NAMALWA (cell line): ENCODE measurements at regions not wholly inside any gene's neighbourhood (a gene's known extent, or its start where the extent isn't known, plus 50 kb on each side); places are given as distances from the start of the nearest gene placed in this dataset.
"Not testable (repeated sequence)": the region's sequence is repeated elsewhere in the genome, so short reads cannot be mapped to it uniquely, and the experiment has no call there.

Experiments used
- DNase-seq: peaks from one replicate; pipeline ENCODE4 v3.0.0-alpha.2; 2015; ENCODE audit warnings: low spot score

- no peak for DNase-seq
Observed at GRCh38 chr16:48997946-48998345, 283.7 kb downstream of the CBLN1 start.

GRCh38 chr16:48997081-48997615, 284.5 kb downstream of the CBLN1 start:
- DNase-seq = no peak

DNA sequence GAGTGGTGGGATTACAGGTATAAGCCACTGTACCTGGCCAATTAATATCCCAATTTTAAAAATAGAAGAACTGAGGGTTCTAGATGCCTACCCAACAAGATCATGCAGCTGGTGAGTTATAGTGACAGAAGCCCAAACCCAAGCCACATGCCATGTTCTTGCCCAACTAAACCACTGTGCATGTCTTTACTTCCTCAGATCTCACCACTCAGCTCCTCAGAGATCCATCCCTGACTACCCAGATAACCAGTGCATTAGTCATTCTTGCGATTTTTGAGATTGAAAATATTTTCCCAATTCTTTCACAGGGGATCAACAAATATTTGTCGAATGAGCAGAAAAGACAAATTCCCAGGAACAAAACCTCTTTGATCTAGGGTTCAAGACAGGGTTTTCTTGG, 303.1 kb downstream of the CBLN1 start:
- no peak for DNase-seq

GRCh38 chr16:48972236-48972635, 309.4 kb downstream of the CBLN1 start:
- DNase-seq = no peak

GRCh38 chr16:48971571-48972077, 310.0 kb downstream of the CBLN1 start:
- no peak for DNase-seq

GRCh38 chr16:48970216-48970615, 311.4 kb downstream of the CBLN1 start:
- DNase-seq = no peak

DNA sequence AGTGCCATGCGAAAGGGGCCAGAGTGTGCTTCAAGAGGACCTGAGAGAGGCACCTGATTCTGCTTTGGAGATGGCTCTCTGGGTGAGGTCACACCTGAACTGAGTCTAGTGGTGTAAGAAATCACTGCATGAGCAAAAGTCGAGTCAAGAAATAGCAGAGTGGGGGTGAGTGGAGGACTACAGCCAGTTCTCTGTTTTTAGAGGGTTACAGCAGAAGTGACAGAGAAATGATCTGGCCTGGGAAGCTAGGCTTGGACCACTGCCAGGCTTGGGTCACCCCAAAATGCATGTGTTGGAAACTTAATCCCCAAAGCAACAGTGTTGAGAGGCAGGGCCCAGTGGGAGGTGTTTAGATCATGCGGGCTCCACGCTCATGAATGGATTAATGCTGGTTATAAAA, 312.0 kb downstream of the CBLN1 start:
- no peak for DNase-seq

GRCh38 chr16:48965386-48965785, 316.3 kb downstream of the CBLN1 start:
- DNase-seq = no peak

DNA sequence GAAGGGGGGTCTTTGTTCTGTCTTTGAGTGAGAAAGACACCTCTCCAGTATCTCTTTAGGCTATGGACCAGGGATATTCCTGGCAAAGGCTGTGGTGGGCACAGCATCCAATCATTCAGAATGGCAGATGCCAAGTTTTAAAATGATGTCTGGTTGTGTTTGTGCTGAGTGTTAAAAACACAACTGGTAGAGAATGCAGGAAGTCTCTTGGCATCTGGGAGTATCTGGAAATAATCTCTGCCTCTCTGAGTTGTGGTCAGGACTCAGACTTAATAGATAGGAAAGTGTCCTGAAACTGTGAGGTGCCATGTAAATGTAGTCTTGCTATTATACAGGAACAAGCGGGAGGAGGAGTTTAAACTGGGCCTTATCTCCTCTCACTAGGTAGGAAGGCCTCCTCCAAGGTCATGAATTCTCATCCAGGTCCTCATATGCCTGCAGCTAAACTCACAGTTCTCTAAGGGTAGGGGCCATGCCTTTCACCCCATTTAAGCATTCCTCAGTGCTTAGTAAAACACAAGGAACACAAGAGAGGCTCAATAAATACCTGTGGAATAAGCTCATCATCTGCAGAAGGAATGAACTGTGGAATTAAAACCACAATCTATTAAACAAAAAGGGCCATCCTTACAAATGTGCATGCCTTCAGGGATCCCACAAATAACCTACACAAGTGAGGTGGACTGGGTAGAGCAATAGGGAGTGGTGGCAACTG, 317.6 kb downstream of the CBLN1 start:
- DNase-seq = no peak

- no peak for DNase-seq
Observed at GRCh38 chr16:48963306-48963705, 318.3 kb downstream of the CBLN1 start.

GRCh38 chr16:48961546-48961945, 320.1 kb downstream of the CBLN1 start:
- no peak for DNase-seq

DNA sequence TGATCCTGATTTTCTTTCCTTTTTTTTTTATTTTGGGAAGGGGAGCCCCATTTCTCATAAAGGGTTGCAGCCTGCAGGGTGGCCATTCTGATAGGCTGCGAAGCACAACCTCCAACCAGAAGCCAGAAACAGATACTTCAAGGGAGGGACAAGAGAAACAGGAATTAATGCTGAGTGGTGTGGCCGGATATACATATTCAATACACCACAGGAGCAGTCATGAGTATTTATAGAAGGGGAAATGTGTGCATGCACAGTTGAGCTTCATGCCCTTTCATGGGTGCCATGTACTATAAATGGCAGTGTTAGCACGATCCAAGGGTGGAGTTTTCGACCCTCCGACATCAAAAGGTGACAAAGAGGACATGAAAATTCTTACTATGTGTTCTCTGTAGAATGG, 320.8 kb downstream of the CBLN1 start:
- no peak for DNase-seq

DNA sequence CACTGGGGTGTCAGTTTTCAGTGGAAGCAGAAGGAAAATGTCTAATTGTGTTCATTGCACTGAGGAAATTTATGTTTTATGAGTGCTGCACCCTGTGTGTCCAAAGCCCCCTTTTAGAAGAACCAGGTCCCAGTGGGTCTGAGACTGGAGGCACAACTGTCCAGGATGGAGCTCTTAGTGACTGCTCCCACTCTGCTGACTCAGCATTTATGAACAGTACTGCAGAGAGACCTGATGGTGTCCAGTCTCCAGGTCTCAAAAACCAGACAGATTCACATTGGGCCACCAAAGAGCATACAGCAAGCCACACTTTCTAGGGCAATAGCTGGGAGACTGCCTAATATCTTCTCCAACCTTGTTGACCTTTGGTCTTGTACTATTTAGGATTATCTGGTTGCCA, 321.9 kb downstream of the CBLN1 start:
- DNase-seq = no peak

GRCh38 chr16:48959204-48959603, 322.4 kb downstream of the CBLN1 start:
- no peak for DNase-seq

DNA sequence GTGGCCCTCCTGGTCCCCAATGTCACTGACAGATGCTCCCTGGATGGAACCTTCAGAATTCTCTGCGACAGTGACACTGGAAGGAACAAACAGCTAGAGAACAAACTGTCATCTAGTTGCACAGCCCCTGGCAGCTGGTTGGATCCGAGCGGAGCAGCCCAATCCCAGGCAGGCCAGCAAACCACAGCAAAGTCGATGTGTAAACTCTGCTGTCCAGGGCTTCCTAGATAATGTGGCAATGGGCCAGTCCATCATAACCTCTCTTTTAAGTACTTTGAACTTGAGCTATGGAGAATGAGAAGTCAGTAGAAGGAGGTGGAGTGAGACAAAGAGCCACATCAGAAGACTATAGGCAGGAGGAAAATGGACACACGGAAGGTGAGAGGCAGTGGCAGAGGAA, 323.0 kb downstream of the CBLN1 start:
- DNase-seq = no peak

GRCh38 chr16:48956620-48957019, 325.0 kb downstream of the CBLN1 start:
- no peak for DNase-seq

GRCh38 chr16:48955837-48956236, 325.8 kb downstream of the CBLN1 start:
- no peak for DNase-seq

GRCh38 chr16:48951621-48952125, 330.0 kb downstream of the CBLN1 start:
- not testable (repeated sequence) for DNase-seq

DNA sequence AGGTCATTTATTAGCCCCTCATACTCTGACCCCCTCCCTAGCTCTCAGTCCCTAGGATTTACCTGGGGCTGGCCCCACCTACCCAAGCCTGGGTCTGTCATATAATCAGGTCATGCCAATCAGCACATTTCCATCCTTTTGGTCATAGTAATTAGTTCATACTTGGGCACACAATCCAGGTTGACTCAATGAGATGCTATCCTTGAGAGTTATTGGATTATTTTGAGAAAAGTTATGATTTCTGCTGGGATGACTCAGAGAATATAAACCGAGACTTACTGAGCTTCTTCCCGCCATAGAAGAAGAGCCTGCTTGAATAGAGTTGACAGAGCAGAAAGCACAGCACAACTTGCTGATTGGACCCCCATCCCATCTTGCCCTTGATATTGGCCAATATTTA, 331.5 kb downstream of the CBLN1 start:
- DNase-seq = no peak

DNA sequence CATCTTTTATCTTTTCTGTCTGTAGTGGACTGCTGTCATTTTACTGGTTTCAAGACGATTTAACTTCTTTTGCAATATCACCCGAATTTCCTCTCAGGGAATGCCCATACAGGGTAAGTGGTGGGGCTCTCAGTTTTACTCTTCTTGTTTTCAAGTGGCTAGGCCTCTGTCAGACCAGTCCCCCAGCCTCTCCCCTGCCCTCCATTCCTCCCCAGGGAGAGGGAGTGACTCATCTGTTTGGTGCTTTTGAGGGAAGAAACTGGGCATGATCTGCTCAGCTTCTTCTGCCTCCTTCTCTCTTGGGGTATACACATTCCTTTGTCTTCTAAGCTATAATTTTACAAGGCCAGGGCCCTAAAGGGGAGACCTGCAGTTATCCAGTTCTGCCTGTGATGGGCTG, 332.0 kb downstream of the CBLN1 start:
- no peak for DNase-seq

DNA sequence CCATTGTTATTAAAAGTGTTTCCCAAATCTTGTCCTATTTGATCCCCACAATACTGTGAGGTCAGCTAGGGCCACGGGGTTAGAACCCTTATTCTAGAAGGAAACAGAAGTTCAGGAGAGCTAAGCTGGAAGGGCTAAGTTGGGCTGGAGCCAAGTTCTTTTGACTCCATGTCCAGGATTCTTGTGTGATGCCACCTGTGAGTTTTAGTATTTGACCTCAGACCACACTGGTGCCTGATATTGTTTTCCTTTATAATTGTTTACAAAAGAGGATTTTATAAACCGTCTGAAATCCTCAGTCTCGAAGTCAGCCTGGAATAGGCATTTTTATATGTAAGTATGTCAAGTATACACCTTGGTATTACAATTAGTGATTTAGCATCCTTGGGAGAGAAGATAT, 332.7 kb downstream of the CBLN1 start:
- no peak for DNase-seq

DNA sequence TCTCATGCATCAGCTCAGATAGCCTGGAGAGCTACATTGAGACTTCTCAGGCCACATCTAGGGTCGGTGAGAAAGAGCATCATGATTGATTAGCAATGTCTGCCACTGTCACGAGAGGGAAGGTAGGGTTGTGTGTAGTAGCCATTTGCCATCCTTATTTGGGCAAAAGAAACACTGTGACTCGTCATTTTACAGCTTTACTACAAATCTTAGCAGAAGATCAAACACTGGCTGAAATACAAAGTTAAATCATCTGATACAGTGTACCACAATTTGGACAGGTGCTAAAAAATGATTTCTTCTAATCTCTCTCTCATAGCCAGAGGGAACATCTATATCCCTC, 334.3 kb downstream of the CBLN1 start:
- no peak for DNase-seq

GRCh38 chr16:48946686-48947370, 334.8 kb downstream of the CBLN1 start:
- no peak for DNase-seq
